Common myeloid progenitor, CD34-positive (primary cell): ENCODE measurements at regions not wholly inside any gene's neighbourhood (a gene's known extent, or its start where the extent isn't known, plus 50 kb on each side); places are given as distances from the start of the nearest gene placed in this dataset.

Source experiments
- CTCF ChIA-PET: fragments of 350-600 bp; sonication (Branson Sonifier 250); formaldehyde crosslinking; loops from one replicate; lab custom pipeline; 2021; ENCODE audit warnings: antibody characterized with exemption; lab: Charles Lee
- POLR2A ChIA-PET: fragments of 350-600 bp; sonication (Branson Sonifier 250); formaldehyde crosslinking; loops from one replicate; lab custom pipeline; 2021; ENCODE audit warnings: antibody characterized with exemption; lab: Charles Lee
- DNase-seq, 3 donors: peaks; one replicate each; pipeline versions ENCODE4 v3.0.0 to v3.0.0-alpha.2; 2013
- H3K27ac ChIP-seq, 2 experiments: 1 replicate in 1 of 2; 2 replicates in 1 of 2; pipeline ENCODE4 v1.7.0; 2013; ENCODE audit warnings: inconsistent platforms in 2 of 2, low read length in 2 of 2, mild to moderate bottlenecking in 2 of 2, low read depth in 1 of 2, moderate library complexity in 1 of 2; ENCODE audit not compliant: severe bottlenecking in 2 of 2, insufficient read depth in 1 of 2, poor library complexity in 1 of 2
- H3K27me3 ChIP-seq, 5 experiments: replicated peaks in 2 of 5; 1 replicate in 3 of 5; 2 replicates in 2 of 5; pipeline versions ENCODE4 v1.6.1 to v1.7.0; 2013; ENCODE audit warnings: low read length in 4 of 5, mild to moderate bottlenecking in 2 of 5, moderate library complexity in 2 of 5, inconsistent platforms in 1 of 5; ENCODE audit not compliant: insufficient read depth in 5 of 5, control insufficient read depth in 4 of 5
- H3K36me3 ChIP-seq, 4 experiments: 1 replicate in 2 of 4; 2 replicates in 2 of 4; pipeline versions ENCODE4 v1.6.1 to v1.7.0; 2013; ENCODE audit warnings: low read length in 3 of 4, control low read depth in 1 of 4, mild to moderate bottlenecking in 1 of 4; ENCODE audit not compliant: control insufficient read depth in 4 of 4, insufficient read depth in 4 of 4
- H3K4me1 ChIP-seq, 4 experiments: 1 replicate in 3 of 4; 2 replicates in 1 of 4; pipeline versions ENCODE4 v1.6.1 to v1.7.1; 2013; ENCODE audit warnings: low read length in 3 of 4, mild to moderate bottlenecking in 3 of 4, control low read depth in 1 of 4, inconsistent platforms in 1 of 4, moderate library complexity in 1 of 4; ENCODE audit not compliant: control insufficient read depth in 4 of 4, insufficient read depth in 4 of 4; ENCODE audit errors: control extremely low read depth in 1 of 4
- H3K4me3 ChIP-seq, 7 experiments: 1 replicate in 4 of 7; 2 replicates in 3 of 7; pipeline versions ENCODE4 v1.5.1 to v1.7.0; 2013; ENCODE audit warnings: mild to moderate bottlenecking in 7 of 7, low read length in 6 of 7, moderate library complexity in 6 of 7, inconsistent platforms in 2 of 7, low read depth in 2 of 7, control low read depth in 1 of 7; ENCODE audit not compliant: insufficient read depth in 4 of 7, control insufficient read depth in 1 of 7; ENCODE audit errors: extremely low read depth in 1 of 7
- H3K9me3 ChIP-seq, 5 experiments: 1 replicate in 4 of 5; 2 replicates in 1 of 5; pipeline versions ENCODE4 v1.6.1 to v1.7.1; 2013; ENCODE audit warnings: low read length in 4 of 5, mild to moderate bottlenecking in 2 of 5, inconsistent platforms in 1 of 5, low read depth in 1 of 5, moderate library complexity in 1 of 5; ENCODE audit not compliant: control insufficient read depth in 4 of 5, insufficient read depth in 2 of 5; ENCODE audit errors: control extremely low read depth in 1 of 5
- WGBS: methylation state at CpG from one replicate; pipeline ENCODE4 v1.1.5; 2013; ENCODE audit not compliant: insufficient coverage; 5-methylcytosine and 5-hydroxymethylcytosine counted together

DNA sequence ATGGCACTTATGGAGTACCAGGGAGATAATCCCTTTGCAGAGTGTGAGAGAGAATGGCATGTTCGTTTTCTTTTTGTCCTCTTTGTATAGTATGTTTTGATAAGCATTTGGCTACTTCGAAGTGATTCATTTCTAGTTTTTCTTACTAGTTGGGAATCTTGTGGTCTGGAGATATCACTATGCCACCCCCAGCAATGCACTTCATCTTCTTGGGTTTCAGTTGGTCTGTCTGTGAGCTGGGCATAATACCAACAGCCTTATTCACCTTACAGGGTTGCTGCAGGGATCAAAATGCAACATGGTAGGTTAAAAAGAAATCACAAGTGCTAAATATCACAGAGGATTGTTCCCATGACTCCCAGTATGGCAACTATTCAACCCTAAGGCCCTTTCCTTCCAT lies 387.8 kb upstream of the CADM1 start:
- ChIA-PET CTCF (no interaction called here), POLR2A (no interaction called here)
- no peaks in the 10 kb centered on the region for H3K9me3 ChIP-seq
- DNase-seq = no peak
- no peaks in the 10 kb centered on the region for H3K36me3 ChIP-seq
- H3K4me3 ChIP-seq = no peak overlapping the region
- H3K27me3 ChIP-seq = no peaks in the 10 kb centered on the region
- WGBS = 100% methylated on average over 1 of the region's 2 CpGs
- H3K27ac ChIP-seq = no peak overlapping the region
- H3K4me1 ChIP-seq = peaks cover 2 to 22% (median 13%) of the 10 kb centered on the region in 4 experiments

DNA sequence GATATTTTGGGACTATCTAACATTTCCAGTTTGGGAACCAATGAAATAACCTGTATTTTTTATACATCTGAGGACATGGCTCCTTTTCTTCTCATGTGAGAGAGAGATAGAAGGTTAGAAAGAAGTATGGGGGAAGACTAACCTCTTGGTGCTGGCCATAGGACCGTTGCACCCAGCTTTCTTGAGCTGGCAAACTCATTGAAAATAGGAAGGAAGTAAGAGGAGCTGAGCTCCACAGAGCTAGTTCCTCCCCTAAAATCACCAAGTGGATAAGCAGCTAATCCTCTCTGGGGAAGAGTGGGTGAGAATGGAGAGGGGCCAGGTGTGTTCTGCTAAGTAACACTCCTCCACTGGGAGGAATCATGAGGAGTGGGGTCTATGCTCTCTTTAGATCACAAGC lies 387.4 kb upstream of the CADM1 start:
- ChIA-PET CTCF (no interaction called here), POLR2A (no interaction called here)
- no peaks in the 10 kb centered on the region for H3K36me3 ChIP-seq
- WGBS = 0% methylated on average over 1 of the region's 1 CpG
- no peaks in the 10 kb centered on the region for H3K9me3 ChIP-seq
- no peaks in the 10 kb centered on the region for H3K27me3 ChIP-seq
- H3K27ac ChIP-seq = no peak overlapping the region
- H3K4me1 ChIP-seq = peaks cover 2 to 22% (median 13%) of the 10 kb centered on the region in 4 experiments
- no peak overlapping the region for H3K4me3 ChIP-seq
- DNase-seq = no peak

DNA sequence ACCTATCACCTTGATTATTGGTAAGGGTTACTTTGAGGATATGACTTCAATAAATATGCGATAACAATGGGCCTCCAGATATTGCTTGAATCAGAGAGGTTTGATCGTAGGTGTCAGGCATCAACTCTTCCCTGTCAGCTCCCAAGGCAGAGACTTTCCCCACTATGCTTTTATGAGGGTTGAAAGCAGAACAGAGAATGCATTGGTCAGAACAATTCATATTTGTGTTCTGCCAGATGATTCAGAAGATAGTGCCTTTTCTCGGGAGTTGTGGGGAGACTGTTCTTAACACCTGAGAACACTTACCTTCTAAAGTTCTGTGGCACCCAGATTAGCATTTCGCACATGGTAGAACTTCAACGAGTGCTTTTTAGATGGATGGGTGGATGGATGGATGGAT lies 386.3 kb upstream of the CADM1 start:
- ChIA-PET POLR2A (no interaction called here), CTCF (no interaction called here)
- Histone ChIP-seq H3K9me3 (no peaks in the 10 kb centered on the region), H3K27ac (no peak overlapping the region), H3K36me3 (no peaks in the 10 kb centered on the region), H3K4me1 (peaks cover 2 to 22% (median 13%) of the 10 kb centered on the region in 4 experiments), H3K27me3 (no peaks in the 10 kb centered on the region), H3K4me3 (no peak overlapping the region)
- 93% methylated on average over 5 of the region's 5 CpGs for WGBS
- DNase-seq = no peak

DNA sequence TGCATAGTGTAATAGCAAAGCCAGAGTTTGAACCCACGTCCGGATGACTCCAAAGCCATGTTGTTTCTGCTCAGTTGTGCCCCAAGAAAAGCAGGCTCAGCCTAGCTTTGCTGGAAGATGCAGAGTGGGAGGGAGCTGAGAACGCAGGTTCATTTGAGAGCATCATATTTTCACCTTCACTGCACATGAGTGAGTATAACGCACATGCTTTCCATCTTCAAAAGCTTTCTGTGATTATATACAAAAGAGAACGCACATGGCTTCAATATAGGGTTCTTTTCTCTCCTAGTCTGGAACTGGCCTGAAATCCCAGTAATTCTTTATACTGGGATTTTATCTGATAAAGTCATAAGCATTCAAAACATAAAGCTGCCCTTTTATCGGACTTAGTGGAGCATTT lies 385.5 kb upstream of the CADM1 start:
- H3K27me3 ChIP-seq = no peaks in the 10 kb centered on the region
- no peaks in the 10 kb centered on the region for H3K36me3 ChIP-seq
- peaks cover 2 to 22% (median 13%) of the 10 kb centered on the region in 4 experiments for H3K4me1 ChIP-seq
- CTCF ChIA-PET = no interaction called here
- DNase-seq = no peak
- WGBS = 93% methylated on average over 3 of the region's 6 CpGs
- no peak overlapping the region for H3K27ac ChIP-seq
- POLR2A ChIA-PET = no interaction called here
- no peaks in the 10 kb centered on the region for H3K9me3 ChIP-seq
- no peak overlapping the region for H3K4me3 ChIP-seq

- H3K36me3 ChIP-seq = no peaks in the 10 kb centered on the region
- H3K9me3 ChIP-seq = no peaks in the 10 kb centered on the region
- no peak overlapping the region for H3K27ac ChIP-seq
- no peak for DNase-seq
- H3K4me3 ChIP-seq = no peak overlapping the region
- 98% methylated on average over 8 of the region's 8 CpGs for WGBS
- peaks cover 0 to 9% (median 6%) of the 10 kb centered on the region in 4 experiments for H3K4me1 ChIP-seq
- CTCF ChIA-PET = no interaction called here
- no peaks in the 10 kb centered on the region for H3K27me3 ChIP-seq
- POLR2A ChIA-PET = no interaction called here
Measured at GRCh38 chr11:115887727-115888126, 383.5 kb upstream of the CADM1 start.

- ChIA-PET CTCF (no interaction called here), POLR2A (no interaction called here)
- no peak for DNase-seq
- Histone ChIP-seq H3K9me3 (no peaks in the 10 kb centered on the region), H3K4me3 (no peak overlapping the region), H3K36me3 (no peaks in the 10 kb centered on the region), H3K27ac (no peak overlapping the region), H3K27me3 (no peaks in the 10 kb centered on the region), H3K4me1 (peaks cover 0 to 9% (median 6%) of the 10 kb centered on the region in 4 experiments)
- 99% methylated on average over 11 of the region's 13 CpGs for WGBS
Measured at GRCh38 chr11:115887316-115887715, 383.1 kb upstream of the CADM1 start.

DNA sequence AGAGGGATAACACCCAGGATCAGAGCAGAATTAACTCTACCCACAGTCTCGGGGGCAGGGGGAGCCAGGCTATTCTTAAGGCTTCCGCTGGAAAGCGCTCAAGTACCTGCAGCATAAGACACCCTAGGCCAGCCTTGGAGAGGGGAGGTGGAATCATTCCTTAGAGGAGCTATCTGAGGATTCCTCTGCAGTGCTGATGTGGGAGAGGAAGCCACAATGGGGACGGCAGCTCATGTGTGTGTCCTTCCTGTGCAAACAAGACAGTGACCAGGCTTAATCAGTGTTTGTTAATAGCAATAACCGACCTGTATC lies 382.2 kb upstream of the CADM1 start:
- CTCF ChIA-PET = no interaction called here
- no peak for DNase-seq
- H3K27me3 ChIP-seq = no peaks in the 10 kb centered on the region
- H3K9me3 ChIP-seq = peaks cover 0 to 5% (median 0%) of the 10 kb centered on the region in 5 experiments
- no peak overlapping the region for H3K4me3 ChIP-seq
- 92% methylated on average over 4 of the region's 5 CpGs for WGBS
- POLR2A ChIA-PET = no interaction called here
- no peaks in the 10 kb centered on the region for H3K36me3 ChIP-seq
- no peak overlapping the region for H3K27ac ChIP-seq
- H3K4me1 ChIP-seq = peaks cover 0 to 2% (median under 1%) of the 10 kb centered on the region in 4 experiments
